Upper lobe of left lung (tissue), 4 donors: ENCODE measurements at regions not wholly inside any gene's neighbourhood (a gene's known extent, or its start where the extent isn't known, plus 50 kb on each side); places are given as distances from the start of the nearest gene placed in this dataset.

Source experiments
- CTCF ChIP-seq, 6 experiments: fragments of 450-650 bp in 4 of 6; fragments of 200-600 bp in 2 of 6; sonication (generic) in 2 of 6; IDR thresholded peaks; one replicate each; pipeline ENCODE4 v1.5.1; 2016 to 2019; ENCODE audit warnings: antibody characterized with exemption in 6 of 6
- EP300 ChIP-seq, 4 donors: sonication (generic); formaldehyde crosslinking; IDR thresholded peaks; one replicate each; pipeline ENCODE4 v1.5.1; 2017; ENCODE audit warnings: antibody characterized with exemption in 4 of 4, control low read depth in 2 of 4
- POLR2A ChIP-seq, 4 donors: fragments of 450-650 bp; IDR thresholded peaks; one replicate each; pipeline ENCODE4 v1.5.1; 2016 to 2017; ENCODE audit warnings: antibody characterized with exemption in 4 of 4, mild to moderate bottlenecking in 2 of 4

GRCh38 chr7:42597300-42597699, 314.6 kb downstream of the C7orf25 start:
- TF ChIP-seq EP300 (IDR thresholded peaks at IDR 0.05) (no peak), CTCF (IDR thresholded peaks at IDR 0.05) (no peak), POLR2A (IDR thresholded peaks at IDR 0.05) (no peak)
